Transverse colon (tissue), 4 donors: ENCODE measurements at regions not wholly inside any gene's neighbourhood (a gene's known extent, or its start where the extent isn't known, plus 50 kb on each side); places are given as distances from the start of the nearest gene placed in this dataset.

Source experiments
- CTCF ChIP-seq, 5 experiments: fragments of 200-600 bp in 3 of 5; fragments of 450-650 bp in 2 of 5; sonication (generic) in 3 of 5; IDR thresholded peaks; 1 replicate in 2 of 5; 2 replicates in 3 of 5; pipeline ENCODE4 v1.5.1; 2016 to 2017; ENCODE audit warnings: antibody characterized with exemption in 5 of 5, inconsistent platforms in 3 of 5, mild to moderate bottlenecking in 2 of 5, moderate library complexity in 1 of 5
- EP300 ChIP-seq: sonication (generic); formaldehyde crosslinking; IDR thresholded peaks from one replicate; pipeline ENCODE4 v1.6.1; 2017; ENCODE audit warnings: antibody characterized with exemption, low read depth
- POLR2A ChIP-seq: fragments of 450-650 bp; IDR thresholded peaks from one replicate; pipeline ENCODE4 v1.6.1; 2016; ENCODE audit warnings: antibody characterized with exemption, mild to moderate bottlenecking, moderate library complexity
- POLR2AphosphoS5 ChIP-seq, 3 donors: sonication (generic); formaldehyde crosslinking; IDR thresholded peaks; one replicate each; pipeline ENCODE4 v1.6.1; 2016; ENCODE audit warnings: antibody characterized with exemption in 3 of 3

- TF ChIP-seq CTCF (IDR thresholded peaks at IDR 0.05) (no peak), POLR2A (no peak), POLR2AphosphoS5 (IDR thresholded peaks at IDR 0.05) (no peak), EP300 (no peak)
These were observed 176.0 kb upstream of the PLEKHA5 start for GRCh38 chr12:18953505-18953904.
